GM23248 (cell line): ENCODE measurements at regions not wholly inside any gene's neighbourhood (a gene's known extent, or its start where the extent isn't known, plus 50 kb on each side); places are given as distances from the start of the nearest gene placed in this dataset.

ENCODE experiments used
- DNase-seq: peaks from one replicate; pipeline ENCODE4 v3.0.0-alpha.2; 2015
- H2AFZ ChIP-seq: fragments of 200-600 bp; sonication (generic); 2 replicates; pipeline ENCODE4 v1.6.1; 2016; ENCODE audit warnings: antibody characterized with exemption
- H3F3A ChIP-seq: fragments of 200-600 bp; sonication (generic); 2 replicates; pipeline ENCODE4 v1.6.1; 2016; ENCODE audit warnings: mild to moderate bottlenecking, antibody characterized with exemption, mixed run types; ENCODE audit not compliant: insufficient read depth
- H3K27ac ChIP-seq: fragments of 200-600 bp; sonication (generic); 2 replicates; pipeline ENCODE4 v1.5.1; 2016; ENCODE audit warnings: mild to moderate bottlenecking
- H3K27me3 ChIP-seq: fragments of 200-600 bp; sonication (generic); replicated peaks from 2 replicates; pipeline ENCODE4 v1.6.1; 2016; ENCODE audit warnings: mild to moderate bottlenecking; ENCODE audit not compliant: insufficient read depth
- H3K36me3 ChIP-seq: fragments of 200-600 bp; sonication (generic); 2 replicates; pipeline ENCODE4 v1.6.1; 2016; ENCODE audit warnings: low read depth, mild to moderate bottlenecking
- H3K4me1 ChIP-seq: fragments of 200-600 bp; sonication (generic); 2 replicates; pipeline ENCODE4 v1.6.1; 2016; ENCODE audit warnings: mild to moderate bottlenecking; ENCODE audit not compliant: insufficient read depth
- H3K4me2 ChIP-seq: fragments of 200-600 bp; sonication (generic); one replicate; pipeline ENCODE4 v1.6.1; 2016; ENCODE audit warnings: mild to moderate bottlenecking; ENCODE audit not compliant: unreplicated experiment
- H3K4me3 ChIP-seq: fragments of 200-600 bp; sonication (generic); 2 replicates; pipeline ENCODE4 v1.5.1; 2016; ENCODE audit warnings: mild to moderate bottlenecking
- H3K79me2 ChIP-seq: fragments of 200-600 bp; sonication (generic); 2 replicates; pipeline ENCODE4 v1.6.1; 2016; ENCODE audit warnings: mild to moderate bottlenecking; ENCODE audit not compliant: insufficient read depth
- H3K9ac ChIP-seq: fragments of 200-600 bp; sonication (generic); 2 replicates; pipeline ENCODE4 v1.6.1; 2016; ENCODE audit warnings: mild to moderate bottlenecking
- H3K9me2 ChIP-seq: fragments of 200-600 bp; sonication (generic); 2 replicates; pipeline ENCODE4 v1.6.1; 2016; ENCODE audit warnings: mixed run types, mild to moderate bottlenecking, moderate library complexity; ENCODE audit not compliant: insufficient read depth
- H3K9me3 ChIP-seq: fragments of 200-600 bp; sonication (generic); one replicate; pipeline ENCODE4 v1.6.1; 2017; ENCODE audit warnings: low read depth
- H4K20me1 ChIP-seq: fragments of 200-600 bp; sonication (generic); 2 replicates; pipeline ENCODE4 v1.6.0; 2016; ENCODE audit not compliant: insufficient read depth
- EZH2 ChIP-seq: fragments of 200-600 bp; sonication (generic); IDR thresholded peaks from 2 replicates; pipeline ENCODE4 v1.6.1; 2018; ENCODE audit warnings: antibody characterized with exemption, mild to moderate bottlenecking; ENCODE audit not compliant: insufficient read depth, poor library complexity, severe bottlenecking
- EZH2phosphoT487 ChIP-seq: fragments of 200-600 bp; sonication (generic); IDR thresholded peaks from 2 replicates; pipeline ENCODE4 v1.6.1; 2018; ENCODE audit warnings: antibody characterized with exemption, moderate library complexity, mild to moderate bottlenecking, low read depth; ENCODE audit not compliant: insufficient read depth
- WGBS, 2 experiments: methylation state at CpG; one replicate each; pipeline ENCODE4 v1.1.6; 2015 to 2017; ENCODE audit warnings: low lambda C conversion rate in 2 of 2, low coverage in 1 of 2; ENCODE audit errors: missing lambda C conversion rate in 2 of 2; 5-methylcytosine and 5-hydroxymethylcytosine counted together
- in situ Hi-C: fragments of 300-500 bp; cut with MboI; formaldehyde crosslinking; loops from 2 replicates; pipeline ENCODE4 v1.15.0; 2020

GRCh38 chrX:131704136-131704695 is 160.3 kb downstream of the OR13H1 start:
- no peaks in the 10 kb centered on the region for H3K27me3 ChIP-seq
- H2AFZ ChIP-seq: no peak overlapping the region
- H3K4me2 ChIP-seq: no peak overlapping the region
- no peaks in the 10 kb centered on the region for H3K36me3 ChIP-seq
- H4K20me1 ChIP-seq: no peaks in the 10 kb centered on the region
- no peak overlapping the region for H3K4me3 ChIP-seq
- H3K9ac ChIP-seq: no peak overlapping the region
- H3F3A ChIP-seq: no peaks in the 10 kb centered on the region
- in situ Hi-C loops: no loop called here
- no peaks in the 10 kb centered on the region for H3K4me1 ChIP-seq
- peak; percentile 12 for DNase-seq
- no peak for TF ChIP-seq EZH2phosphoT487
- no peak for TF ChIP-seq EZH2
- no peaks in the 10 kb centered on the region for H3K79me2 ChIP-seq
- no peaks in the 10 kb centered on the region for H3K9me3 ChIP-seq
- no peaks in the 10 kb centered on the region for H3K9me2 ChIP-seq
- 43 to 59% methylated on average over 13 to 17 of the region's 17 CpGs for WGBS, 2 experiments
- no peak overlapping the region for H3K27ac ChIP-seq

- no peaks in the 10 kb centered on the region for H3K79me2 ChIP-seq
- H3K9me2 ChIP-seq: no peaks in the 10 kb centered on the region
- H3K4me3 ChIP-seq: no peak overlapping the region
- H3K9me3 ChIP-seq: no peaks in the 10 kb centered on the region
- no peaks in the 10 kb centered on the region for H3K36me3 ChIP-seq
- in situ Hi-C loops: no loop called here
- H3K4me2 ChIP-seq: no peak overlapping the region
- no peaks in the 10 kb centered on the region for H3F3A ChIP-seq
- no peak for DNase-seq
- H3K9ac ChIP-seq: no peak overlapping the region
- no peaks in the 10 kb centered on the region for H3K27me3 ChIP-seq
- TF ChIP-seq EZH2 (no peak), EZH2phosphoT487 (no peak)
- H3K27ac ChIP-seq: no peak overlapping the region
- no peak overlapping the region for H2AFZ ChIP-seq
- H4K20me1 ChIP-seq: no peaks in the 10 kb centered on the region
- no peaks in the 10 kb centered on the region for H3K4me1 ChIP-seq
- WGBS, 2 experiments: 27 to 32% methylated on average over 6 of the region's 6 CpGs
Measured at GRCh38 chrX:131709553-131709952, 165.7 kb downstream of the OR13H1 start.

GRCh38 chrX:131711478-131711867 is 167.6 kb downstream of the OR13H1 start:
- H3F3A ChIP-seq: no peaks in the 10 kb centered on the region
- H4K20me1 ChIP-seq: no peaks in the 10 kb centered on the region
- in situ Hi-C loops: no loop called here
- WGBS, 2 experiments: 67 to 88% methylated on average over 2 to 8 of the region's 8 CpGs
- no peaks in the 10 kb centered on the region for H3K36me3 ChIP-seq
- no peaks in the 10 kb centered on the region for H3K27me3 ChIP-seq
- no peaks in the 10 kb centered on the region for H3K79me2 ChIP-seq
- DNase-seq: no peak
- no peaks in the 10 kb centered on the region for H3K4me1 ChIP-seq
- no peak overlapping the region for H2AFZ ChIP-seq
- H3K9me3 ChIP-seq: no peaks in the 10 kb centered on the region
- H3K9ac ChIP-seq: no peak overlapping the region
- H3K4me3 ChIP-seq: no peak overlapping the region
- no peak for TF ChIP-seq EZH2phosphoT487
- no peak for TF ChIP-seq EZH2
- H3K27ac ChIP-seq: no peak overlapping the region
- H3K4me2 ChIP-seq: no peak overlapping the region
- H3K9me2 ChIP-seq: no peaks in the 10 kb centered on the region

- in situ Hi-C loops: no loop called here
- Histone ChIP-seq H3K27ac (no peak overlapping the region), H3K9ac (no peak overlapping the region), H3K36me3 (no peaks in the 10 kb centered on the region), H3K27me3 (no peaks in the 10 kb centered on the region), H3K9me2 (no peaks in the 10 kb centered on the region), H3K79me2 (no peaks in the 10 kb centered on the region), H3K4me1 (no peaks in the 10 kb centered on the region), H3K4me3 (no peak overlapping the region), H2AFZ (no peak overlapping the region), H4K20me1 (no peaks in the 10 kb centered on the region), H3K9me3 (no peaks in the 10 kb centered on the region), H3F3A (no peaks in the 10 kb centered on the region), H3K4me2 (no peak overlapping the region)
- TF ChIP-seq EZH2phosphoT487: no peak
- no peak for TF ChIP-seq EZH2
- no peak for DNase-seq
- WGBS, 2 experiments: 0% methylated on average over 1 of the region's 1 CpG
Measured at GRCh38 chrX:131723646-131724045, 179.8 kb downstream of the OR13H1 start.

DNA sequence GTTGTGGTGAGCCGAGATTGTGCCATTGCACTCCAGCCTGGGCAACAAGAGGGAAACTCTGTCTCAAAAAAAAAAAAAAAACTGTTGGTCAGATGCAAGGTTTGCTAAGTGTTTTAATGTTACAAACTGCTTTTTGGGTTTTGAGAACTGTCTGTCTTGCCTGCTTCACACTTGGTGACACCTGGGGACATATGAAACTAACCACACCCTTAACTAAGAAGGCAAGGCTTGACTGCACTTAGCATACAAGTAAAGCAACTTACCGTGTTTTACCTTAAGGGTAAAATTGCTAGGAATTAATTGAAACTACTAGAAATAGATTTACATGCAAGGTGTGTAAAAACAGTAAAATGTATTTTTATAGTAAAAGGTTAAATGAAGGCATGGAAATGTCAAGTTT is 180.4 kb downstream of the OR13H1 start:
- no peak overlapping the region for H2AFZ ChIP-seq

More for the DNA sequence above, 180.4 kb downstream of the OR13H1 start:
- Histone ChIP-seq H3K9ac (no peak overlapping the region), H3K4me1 (no peaks in the 10 kb centered on the region), H3K4me2 (no peak overlapping the region), H4K20me1 (no peaks in the 10 kb centered on the region), H3K4me3 (no peak overlapping the region), H3K9me2 (no peaks in the 10 kb centered on the region), H3K79me2 (no peaks in the 10 kb centered on the region), H3K36me3 (no peaks in the 10 kb centered on the region), H3K27me3 (no peaks in the 10 kb centered on the region), H3F3A (no peaks in the 10 kb centered on the region), H3K9me3 (no peaks in the 10 kb centered on the region), H3K27ac (no peak overlapping the region)
- WGBS, 2 experiments: 24 to 31% methylated on average over 2 of the region's 2 CpGs
- in situ Hi-C loops: no loop called here
- TF ChIP-seq EZH2phosphoT487 (no peak), EZH2 (no peak)
- no peak for DNase-seq
